Mammary epithelial cell (primary cell): ENCODE measurements at regions not wholly inside any gene's neighbourhood (a gene's known extent, or its start where the extent isn't known, plus 50 kb on each side); places are given as distances from the start of the nearest gene placed in this dataset.

Experiments
- EZH2 ChIP-seq: IDR thresholded peaks from 2 replicates; pipeline ENCODE4 v1.6.1; 2012; ENCODE audit warnings: low read length, inconsistent platforms, borderline replicate concordance
- TF ChIP-seq, protein P1 (sequence below), 2 donors: IDR thresholded peaks in 1 of 2; conservative IDR thresholded peaks in 1 of 2; 2 replicates each; pipeline ENCODE4 v1.5.1; 2011 to 2012; ENCODE audit warnings: inconsistent platforms in 2 of 2, low read length in 2 of 2, mild to moderate bottlenecking in 2 of 2, control low read depth in 1 of 2, low read depth in 1 of 2; ENCODE audit not compliant: insufficient read depth in 1 of 2; ENCODE audit errors: extremely low read depth in 1 of 2

DNA sequence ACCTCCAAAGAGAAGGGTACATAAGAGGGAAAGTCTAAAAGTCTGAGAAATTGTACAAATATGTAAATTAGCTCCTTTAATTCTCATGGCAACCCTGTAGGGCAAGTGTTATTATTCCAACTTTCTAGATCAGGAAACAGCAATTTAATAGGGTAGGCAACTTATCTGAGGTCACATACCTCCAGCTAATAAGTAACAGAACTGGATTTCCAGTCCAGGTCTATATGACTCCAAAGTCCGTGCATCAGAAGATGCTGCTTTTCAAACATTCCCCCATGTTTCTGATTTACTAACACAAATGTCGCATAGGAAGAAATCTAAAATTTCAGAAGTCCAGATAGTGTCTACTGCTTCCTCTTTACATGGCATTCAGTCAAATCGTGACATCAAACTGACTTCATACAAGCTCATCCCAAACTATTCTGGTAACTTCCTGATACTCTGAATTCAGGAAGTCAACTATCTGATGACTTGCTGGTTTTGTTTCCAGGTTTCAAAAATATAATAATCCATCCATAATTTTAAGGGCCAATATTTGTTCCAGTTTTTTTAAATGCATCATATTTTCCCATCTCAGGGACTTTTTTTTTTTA is 419.3 kb upstream of the ACVR2A start:
- TF ChIP-seq, protein P1, sequence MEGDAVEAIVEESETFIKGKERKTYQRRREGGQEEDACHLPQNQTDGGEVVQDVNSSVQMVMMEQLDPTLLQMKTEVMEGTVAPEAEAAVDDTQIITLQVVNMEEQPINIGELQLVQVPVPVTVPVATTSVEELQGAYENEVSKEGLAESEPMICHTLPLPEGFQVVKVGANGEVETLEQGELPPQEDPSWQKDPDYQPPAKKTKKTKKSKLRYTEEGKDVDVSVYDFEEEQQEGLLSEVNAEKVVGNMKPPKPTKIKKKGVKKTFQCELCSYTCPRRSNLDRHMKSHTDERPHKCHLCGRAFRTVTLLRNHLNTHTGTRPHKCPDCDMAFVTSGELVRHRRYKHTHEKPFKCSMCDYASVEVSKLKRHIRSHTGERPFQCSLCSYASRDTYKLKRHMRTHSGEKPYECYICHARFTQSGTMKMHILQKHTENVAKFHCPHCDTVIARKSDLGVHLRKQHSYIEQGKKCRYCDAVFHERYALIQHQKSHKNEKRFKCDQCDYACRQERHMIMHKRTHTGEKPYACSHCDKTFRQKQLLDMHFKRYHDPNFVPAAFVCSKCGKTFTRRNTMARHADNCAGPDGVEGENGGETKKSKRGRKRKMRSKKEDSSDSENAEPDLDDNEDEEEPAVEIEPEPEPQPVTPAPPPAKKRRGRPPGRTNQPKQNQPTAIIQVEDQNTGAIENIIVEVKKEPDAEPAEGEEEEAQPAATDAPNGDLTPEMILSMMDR (conservative IDR thresholded peaks at IDR 0.05 in 1 of 2, IDR thresholded peaks at IDR 0.05 in 1 of 2; ENCODE audit: extremely low read depth in 1 of 2, insufficient read depth in 1 of 2, low read depth in 1 of 2, low read length in 2 of 2) = no peak
- no peak for TF ChIP-seq EZH2
